Activated T-cell treated with anti-CD3 and anti-CD28 coated beads, Interleukin-2, amount 50 U/mL, for 4 hours (primary cell): ENCODE measurements at regions not wholly inside any gene's neighbourhood (a gene's known extent, or its start where the extent isn't known, plus 50 kb on each side); places are given as distances from the start of the nearest gene placed in this dataset.

Source experiments
- ATAC-seq, 2 donors: fragments of 200-7000 bp; cut with Tn5 transposase; one replicate each; pipeline ENCODE4 v1.10.0; 2021
- DNase-seq: peaks from one replicate; pipeline ENCODE4 v3.0.0-alpha.2; 2020
- H3K27me3 Mint-ChIP-seq: one replicate; pipeline ENCODE4 v1.8.0; 2021; ENCODE audit warnings: low read depth, mixed read lengths
- H3K36me3 Mint-ChIP-seq: one replicate; pipeline ENCODE4 v1.8.0; 2022; ENCODE audit warnings: mixed read lengths; ENCODE audit not compliant: insufficient read depth
- H3K4me1 Mint-ChIP-seq: one replicate; pipeline ENCODE4 v1.8.0; 2021; ENCODE audit warnings: low read depth, mixed read lengths
- H3K4me3 Mint-ChIP-seq: one replicate; pipeline ENCODE4 v1.8.0; 2021; ENCODE audit warnings: mild to moderate bottlenecking, moderate library complexity, mixed read lengths
- H3K9me3 Mint-ChIP-seq: one replicate; pipeline ENCODE4 v1.8.0; 2021; ENCODE audit warnings: mixed read lengths

DNA sequence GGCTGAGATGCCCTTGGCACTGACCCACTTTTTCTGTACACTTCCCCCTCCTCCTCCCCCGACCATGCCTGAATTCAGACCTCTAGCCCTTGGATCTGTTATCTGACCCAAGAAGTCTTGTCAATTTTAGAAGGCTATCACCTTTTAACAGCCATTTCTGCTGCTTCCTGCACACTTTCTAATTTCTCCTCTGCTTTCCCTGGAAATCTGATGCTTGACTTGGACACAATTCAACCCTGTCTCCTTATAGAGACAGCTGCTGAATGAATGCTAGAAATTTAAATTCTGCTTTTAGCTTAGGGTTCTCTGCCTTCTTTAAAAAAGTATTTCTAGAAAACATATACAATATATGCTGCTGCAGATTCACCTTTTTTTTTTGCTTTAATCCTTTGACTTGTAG lies 417.9 kb upstream of the KLF6 start:
- Mint-ChIP-seq H3K36me3 (no peaks in the 10 kb centered on the region), H3K9me3 (no peaks in the 10 kb centered on the region), H3K4me1 (no peaks in the 10 kb centered on the region), H3K4me3 (no peak overlapping the region), H3K27me3 (peaks cover 2% of the 10 kb centered on the region)
- ATAC-seq: no peak
- DNase-seq: no peak

DNA sequence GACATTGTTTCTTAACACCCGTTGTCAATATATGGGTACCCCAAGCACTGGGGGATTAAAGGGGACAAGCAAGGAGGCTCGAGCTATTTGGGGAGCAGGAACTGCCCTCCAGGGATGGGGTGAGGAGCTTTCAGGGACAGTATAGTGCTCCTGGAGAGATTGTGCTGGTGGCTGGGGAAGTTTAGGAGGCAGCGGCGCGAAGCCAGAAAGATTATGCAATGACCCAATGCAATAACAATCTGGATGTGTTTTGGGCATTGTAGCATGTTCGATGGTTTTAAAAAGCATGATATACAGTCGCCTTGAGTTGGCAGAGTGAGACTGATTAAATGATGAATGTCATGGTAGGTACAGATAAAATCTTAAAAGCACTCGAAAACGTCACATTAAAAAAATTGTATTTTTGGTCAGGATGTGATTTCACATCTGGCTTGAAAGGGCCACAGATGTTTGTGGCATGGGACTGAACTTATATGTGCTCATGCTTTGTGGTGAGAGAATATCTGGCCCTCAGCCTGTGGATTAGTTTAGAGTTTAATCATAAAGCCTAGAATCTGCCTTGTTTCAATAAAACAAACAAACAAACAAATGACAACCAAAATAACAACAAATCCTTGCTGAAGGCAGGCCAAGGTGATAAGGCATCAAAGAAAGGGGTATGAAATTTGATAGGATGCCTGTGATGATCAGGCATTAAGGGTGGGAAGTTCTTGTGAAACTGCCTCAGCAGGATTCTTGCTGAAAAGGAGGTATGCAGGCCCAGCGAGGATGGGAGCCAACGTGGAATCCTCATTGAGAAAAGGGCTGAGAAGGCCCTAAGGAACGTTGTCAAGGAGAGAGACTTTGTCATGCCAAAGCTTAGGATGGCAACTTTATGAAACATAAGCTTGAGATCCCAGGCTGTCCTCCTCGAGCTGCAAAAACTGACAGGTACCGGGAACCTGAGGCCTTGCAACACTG lies 417.1 kb upstream of the KLF6 start:
- H3K27me3 Mint-ChIP-seq: no peaks in the 10 kb centered on the region
- no peaks in the 10 kb centered on the region for H3K36me3 Mint-ChIP-seq
- no peak for ATAC-seq
- no peaks in the 10 kb centered on the region for H3K9me3 Mint-ChIP-seq
- H3K4me3 Mint-ChIP-seq: no peak overlapping the region
- DNase-seq: no peak
- peaks cover 4% of the 10 kb centered on the region for H3K4me1 Mint-ChIP-seq

DNA sequence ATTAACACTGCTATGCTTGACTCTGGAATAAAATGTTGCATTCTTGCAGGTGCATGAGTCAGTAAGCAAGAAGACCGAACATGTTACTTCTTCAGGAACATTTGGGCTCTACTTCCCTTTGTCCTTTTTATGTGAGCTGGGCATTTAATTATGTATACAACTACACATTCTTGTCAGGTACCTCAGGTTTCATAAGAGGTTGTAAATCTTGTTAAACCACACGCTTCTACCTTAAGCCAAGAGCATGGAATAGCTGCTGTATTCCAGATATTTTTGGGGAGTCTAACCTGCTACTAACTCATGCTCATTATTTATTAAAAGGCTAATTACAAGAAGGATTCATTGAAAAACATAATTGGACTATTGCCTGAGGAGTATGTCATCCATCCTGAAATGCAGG lies 414.2 kb upstream of the KLF6 start:
- no peak for ATAC-seq
- Mint-ChIP-seq H3K36me3 (no peaks in the 10 kb centered on the region), H3K4me1 (peaks cover 10% of the 10 kb centered on the region), H3K9me3 (no peaks in the 10 kb centered on the region), H3K4me3 (no peak overlapping the region), H3K27me3 (no peaks in the 10 kb centered on the region)
- DNase-seq: no peak

DNA sequence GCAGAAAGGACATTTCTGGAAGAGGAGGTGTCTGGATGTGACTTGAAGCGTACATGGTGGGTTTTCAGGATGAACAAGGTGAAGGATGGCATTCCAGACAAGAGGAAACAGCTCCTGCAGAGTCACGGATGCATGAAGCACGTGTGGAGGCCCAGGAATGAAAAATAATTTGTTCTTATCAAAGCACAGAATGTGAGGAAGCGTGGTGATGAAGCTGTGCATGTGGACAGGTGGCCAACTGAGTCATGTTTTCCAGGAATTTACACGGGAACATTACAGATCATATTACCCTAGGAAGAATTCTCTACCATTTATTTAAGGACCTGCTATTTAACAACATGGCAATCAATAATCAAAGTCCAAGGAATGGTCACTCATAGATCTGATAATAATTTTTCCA lies 413.2 kb upstream of the KLF6 start:
- Mint-ChIP-seq H3K4me3 (no peak overlapping the region), H3K27me3 (no peaks in the 10 kb centered on the region), H3K36me3 (no peaks in the 10 kb centered on the region), H3K9me3 (no peaks in the 10 kb centered on the region), H3K4me1 (peaks cover 10% of the 10 kb centered on the region)
- DNase-seq: no peak
- ATAC-seq: no peak

DNA sequence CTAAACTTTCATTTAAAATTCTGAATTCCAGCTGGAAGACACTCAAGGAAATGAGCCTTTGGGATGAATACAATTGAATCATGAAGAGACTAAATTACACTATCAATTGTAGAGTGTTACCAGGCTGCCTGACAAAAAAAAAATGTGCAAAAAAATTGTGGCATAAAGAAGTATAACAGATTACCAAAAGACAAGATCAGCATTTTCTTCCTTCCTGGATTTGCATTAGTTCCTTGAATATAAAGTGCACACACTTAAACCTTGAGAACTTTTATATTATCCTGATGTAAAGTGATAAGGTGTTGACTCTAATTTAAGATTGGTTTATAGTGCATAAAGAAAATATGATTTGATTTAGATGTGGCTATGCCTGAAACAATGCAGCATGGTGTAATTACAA lies 412.7 kb upstream of the KLF6 start:
- Mint-ChIP-seq H3K4me1 (peaks cover 10% of the 10 kb centered on the region), H3K4me3 (no peak overlapping the region), H3K9me3 (no peaks in the 10 kb centered on the region), H3K27me3 (no peaks in the 10 kb centered on the region), H3K36me3 (no peaks in the 10 kb centered on the region)
- no peak for DNase-seq
- ATAC-seq: no peak

DNA sequence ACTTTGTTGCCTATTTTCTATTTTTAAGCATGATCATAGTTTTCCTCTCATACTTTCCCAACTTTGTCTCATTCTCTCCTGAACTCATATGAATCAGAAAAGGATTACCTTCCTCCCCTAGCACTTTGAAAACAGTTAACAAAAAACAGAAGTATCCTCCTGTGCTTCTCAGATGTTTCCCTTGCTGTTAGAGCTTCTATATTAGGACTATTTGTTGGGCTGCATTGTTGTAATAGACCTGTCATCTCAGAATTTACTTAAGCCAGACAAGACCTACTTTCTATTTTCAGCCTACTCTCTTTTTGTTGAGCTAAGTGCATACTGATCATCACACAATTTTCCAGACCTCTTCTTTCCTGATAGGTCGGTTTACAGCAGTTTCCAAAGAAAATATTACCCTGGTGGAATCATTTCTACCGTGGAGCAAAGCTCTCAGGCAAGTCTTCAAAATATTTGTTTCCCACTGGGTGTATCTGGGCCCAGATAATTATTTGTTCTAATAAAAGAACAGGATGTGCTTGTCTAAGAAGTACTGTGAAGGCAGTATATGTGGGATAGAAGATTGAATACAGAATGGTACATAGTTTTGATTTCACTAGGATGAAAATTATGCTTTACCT lies 411.9 kb upstream of the KLF6 start:
- H3K4me3 Mint-ChIP-seq: no peak overlapping the region
- DNase-seq (no peak), ATAC-seq (no peak)
- H3K27me3 Mint-ChIP-seq: no peaks in the 10 kb centered on the region
- peaks cover 10% of the 10 kb centered on the region for H3K4me1 Mint-ChIP-seq
- no peaks in the 10 kb centered on the region for H3K9me3 Mint-ChIP-seq
- H3K36me3 Mint-ChIP-seq: no peaks in the 10 kb centered on the region

DNA sequence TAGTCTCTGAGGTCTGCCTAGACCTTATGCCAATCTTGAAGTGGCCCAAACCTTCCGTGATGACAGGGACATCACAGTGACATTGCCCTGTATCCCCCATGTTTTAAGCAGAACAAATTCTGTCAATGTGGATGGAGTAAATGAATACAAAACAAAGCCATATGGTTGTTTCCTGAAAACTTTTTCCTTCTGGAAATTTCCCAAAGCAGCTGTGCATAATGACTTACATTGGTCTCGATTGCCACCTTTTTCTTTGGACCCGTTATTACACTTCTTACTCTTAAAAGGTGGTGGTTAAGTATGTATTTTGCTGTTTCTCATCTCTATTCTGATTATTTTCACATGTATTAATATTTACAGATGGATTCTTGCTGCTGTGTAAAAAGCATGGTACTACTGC lies 411.2 kb upstream of the KLF6 start:
- ATAC-seq (no peak), DNase-seq (no peak)
- Mint-ChIP-seq H3K27me3 (no peaks in the 10 kb centered on the region), H3K4me1 (peaks cover 10% of the 10 kb centered on the region), H3K9me3 (no peaks in the 10 kb centered on the region), H3K36me3 (no peaks in the 10 kb centered on the region), H3K4me3 (no peak overlapping the region)

DNA sequence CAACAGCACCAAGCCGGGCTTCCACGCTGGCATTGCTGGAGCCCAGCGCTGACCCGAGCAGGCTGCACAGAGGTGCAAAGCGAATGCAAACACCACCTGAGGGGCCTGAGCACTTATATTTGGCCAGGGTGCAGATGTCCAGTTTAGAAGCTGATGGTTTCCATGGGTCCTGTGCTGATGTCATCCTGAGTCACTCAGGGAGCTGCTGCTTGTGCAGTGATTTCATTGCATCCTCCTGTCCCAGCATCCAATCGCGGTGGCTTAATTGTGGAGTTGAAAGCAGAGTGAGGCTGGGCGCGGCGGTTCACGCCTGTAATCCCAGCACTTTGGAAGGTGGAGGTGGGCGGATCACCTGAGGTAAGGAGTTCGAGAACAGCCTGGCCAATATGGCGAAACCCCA lies 410.2 kb upstream of the KLF6 start:
- no peak overlapping the region for H3K4me3 Mint-ChIP-seq
- DNase-seq (no peak), ATAC-seq (no peak)
- H3K9me3 Mint-ChIP-seq: no peaks in the 10 kb centered on the region
- no peaks in the 10 kb centered on the region for H3K27me3 Mint-ChIP-seq
- H3K36me3 Mint-ChIP-seq: no peaks in the 10 kb centered on the region
- peaks cover 10% of the 10 kb centered on the region for H3K4me1 Mint-ChIP-seq

DNA sequence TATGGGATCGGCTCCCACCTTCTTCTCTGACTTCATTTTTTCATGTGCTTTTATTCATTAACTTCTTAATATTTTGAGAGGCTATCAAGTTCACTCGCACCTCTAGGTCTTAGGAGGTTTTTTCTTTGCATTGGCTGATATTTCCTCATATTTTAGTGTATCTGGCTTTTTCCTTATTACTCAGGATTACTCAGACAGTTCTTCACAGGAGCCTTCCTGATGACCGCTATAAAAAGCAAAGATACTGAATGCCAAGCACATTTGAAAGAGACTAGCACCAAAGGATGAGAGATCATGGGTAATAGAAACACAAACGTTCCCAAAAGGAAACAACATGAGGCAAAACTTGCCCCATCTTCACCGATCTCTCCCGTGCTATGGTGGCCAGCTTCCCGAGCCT lies 409.2 kb upstream of the KLF6 start:
- ATAC-seq (no peak), DNase-seq (no peak)
- no peaks in the 10 kb centered on the region for H3K36me3 Mint-ChIP-seq
- H3K4me1 Mint-ChIP-seq: peaks cover 10% of the 10 kb centered on the region
- H3K27me3 Mint-ChIP-seq: no peaks in the 10 kb centered on the region
- H3K9me3 Mint-ChIP-seq: no peaks in the 10 kb centered on the region
- H3K4me3 Mint-ChIP-seq: no peak overlapping the region

DNA sequence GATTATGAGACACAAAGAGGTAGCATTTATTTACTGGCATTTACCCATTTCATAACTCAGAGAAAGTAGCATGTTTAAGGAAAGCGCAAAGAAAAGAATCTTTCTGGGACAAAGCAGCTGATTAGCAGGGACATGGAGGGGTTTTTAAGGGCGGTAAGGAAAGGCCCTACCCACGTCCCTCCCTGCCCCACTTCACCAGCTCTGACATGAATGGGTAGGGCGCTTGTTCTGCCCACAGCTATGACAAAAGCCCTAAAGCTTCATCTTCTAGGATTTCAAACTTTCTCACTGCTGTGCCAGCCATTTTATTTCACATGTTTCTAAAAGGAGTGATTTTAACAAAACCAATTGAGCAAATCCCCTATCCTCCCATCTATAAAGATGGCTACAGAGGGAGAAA lies 406.9 kb upstream of the KLF6 start:
- ATAC-seq (no peak), DNase-seq (no peak)
- Mint-ChIP-seq H3K4me3 (no peak overlapping the region), H3K27me3 (no peaks in the 10 kb centered on the region), H3K9me3 (no peaks in the 10 kb centered on the region), H3K36me3 (no peaks in the 10 kb centered on the region), H3K4me1 (peaks cover 3% of the 10 kb centered on the region)

DNA sequence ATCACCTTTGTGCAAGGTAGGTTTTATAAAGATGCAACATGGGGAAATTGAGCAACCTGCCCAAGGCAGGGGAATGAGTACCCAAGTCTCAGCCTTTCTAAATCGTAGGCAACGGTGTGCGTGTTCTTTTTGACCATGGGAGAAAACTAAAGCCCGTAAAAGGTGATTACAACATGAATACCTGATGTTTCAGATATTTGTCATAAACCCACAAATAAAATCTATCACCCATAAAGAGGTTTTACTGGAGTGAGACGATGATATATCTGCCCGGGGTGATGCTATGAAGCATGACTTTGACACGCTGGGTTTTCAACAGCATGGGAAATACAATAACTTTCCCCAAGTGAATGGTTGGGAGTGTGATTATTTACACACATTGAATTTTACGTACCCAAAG lies 406.3 kb upstream of the KLF6 start:
- H3K4me1 Mint-ChIP-seq: no peaks in the 10 kb centered on the region
- no peaks in the 10 kb centered on the region for H3K27me3 Mint-ChIP-seq
- ATAC-seq: no peak
- no peaks in the 10 kb centered on the region for H3K36me3 Mint-ChIP-seq
- H3K9me3 Mint-ChIP-seq: no peaks in the 10 kb centered on the region
- no peak overlapping the region for H3K4me3 Mint-ChIP-seq
- no peak for DNase-seq

DNA sequence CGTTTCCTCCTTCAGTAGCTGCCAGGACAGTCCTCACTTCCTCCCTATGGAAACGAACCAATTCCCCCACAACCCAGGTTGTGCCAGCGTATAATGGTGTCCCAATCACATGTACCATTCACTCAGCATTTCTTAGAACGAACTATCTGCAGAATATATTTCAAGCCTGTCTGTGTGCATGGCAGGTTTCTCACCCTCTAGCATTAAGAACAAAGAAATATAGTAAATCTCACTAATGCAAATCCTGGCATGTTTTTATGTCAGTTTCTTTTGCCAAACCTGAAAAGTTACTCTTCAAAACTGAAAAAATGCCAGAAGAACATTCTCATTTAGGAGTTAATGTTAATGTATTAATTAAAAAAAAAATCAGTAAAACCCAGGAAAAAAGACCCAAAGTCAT lies 405.9 kb upstream of the KLF6 start:
- H3K27me3 Mint-ChIP-seq: no peaks in the 10 kb centered on the region
- no peaks in the 10 kb centered on the region for H3K9me3 Mint-ChIP-seq
- DNase-seq (no peak), ATAC-seq (no peak)
- no peaks in the 10 kb centered on the region for H3K4me1 Mint-ChIP-seq
- no peak overlapping the region for H3K4me3 Mint-ChIP-seq
- H3K36me3 Mint-ChIP-seq: no peaks in the 10 kb centered on the region

DNA sequence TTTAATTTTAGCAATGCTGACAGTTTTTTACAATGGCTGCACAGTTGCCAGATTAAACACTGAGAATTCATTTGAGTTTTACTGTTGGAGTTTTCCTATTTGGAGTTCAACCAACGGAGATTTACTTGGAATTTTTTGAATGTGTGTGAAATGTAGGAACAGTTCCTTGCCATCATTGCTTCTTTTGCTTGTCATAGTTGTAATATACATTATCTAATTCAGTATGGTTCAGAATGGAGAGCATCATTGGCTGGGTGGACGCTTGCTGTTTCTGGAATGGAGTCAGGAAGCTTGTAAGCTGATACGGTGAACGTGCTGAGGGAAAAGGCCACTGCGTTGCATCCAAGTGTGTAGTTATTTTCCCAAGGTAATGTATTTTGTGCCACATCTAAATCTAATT lies 404.3 kb upstream of the KLF6 start:
- Mint-ChIP-seq H3K27me3 (no peaks in the 10 kb centered on the region), H3K4me1 (no peaks in the 10 kb centered on the region), H3K4me3 (no peak overlapping the region), H3K9me3 (no peaks in the 10 kb centered on the region), H3K36me3 (no peaks in the 10 kb centered on the region)
- DNase-seq: no peak
- no peak for ATAC-seq

DNA sequence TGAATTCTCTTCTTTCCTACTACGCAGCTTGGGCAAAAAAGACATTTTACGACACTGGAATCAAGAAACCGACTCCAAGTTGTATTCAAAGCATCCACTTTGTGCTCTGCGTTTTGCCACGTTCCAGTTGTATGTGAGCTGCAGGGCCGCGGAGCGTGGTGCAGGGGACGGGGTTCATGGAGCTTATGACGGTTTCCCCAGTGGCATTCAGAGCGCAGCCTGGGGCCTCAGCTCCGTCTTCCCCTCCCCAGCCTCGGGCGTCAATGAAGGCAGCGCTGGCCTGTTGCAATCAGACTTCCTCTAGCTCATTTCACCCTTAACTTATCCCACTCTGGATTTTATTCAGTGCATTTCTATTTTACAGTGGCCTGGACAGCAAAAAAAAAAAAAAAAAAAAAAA lies 403.4 kb upstream of the KLF6 start:
- Mint-ChIP-seq H3K27me3 (no peaks in the 10 kb centered on the region), H3K4me1 (no peaks in the 10 kb centered on the region)
- no peak for ATAC-seq

DNA sequence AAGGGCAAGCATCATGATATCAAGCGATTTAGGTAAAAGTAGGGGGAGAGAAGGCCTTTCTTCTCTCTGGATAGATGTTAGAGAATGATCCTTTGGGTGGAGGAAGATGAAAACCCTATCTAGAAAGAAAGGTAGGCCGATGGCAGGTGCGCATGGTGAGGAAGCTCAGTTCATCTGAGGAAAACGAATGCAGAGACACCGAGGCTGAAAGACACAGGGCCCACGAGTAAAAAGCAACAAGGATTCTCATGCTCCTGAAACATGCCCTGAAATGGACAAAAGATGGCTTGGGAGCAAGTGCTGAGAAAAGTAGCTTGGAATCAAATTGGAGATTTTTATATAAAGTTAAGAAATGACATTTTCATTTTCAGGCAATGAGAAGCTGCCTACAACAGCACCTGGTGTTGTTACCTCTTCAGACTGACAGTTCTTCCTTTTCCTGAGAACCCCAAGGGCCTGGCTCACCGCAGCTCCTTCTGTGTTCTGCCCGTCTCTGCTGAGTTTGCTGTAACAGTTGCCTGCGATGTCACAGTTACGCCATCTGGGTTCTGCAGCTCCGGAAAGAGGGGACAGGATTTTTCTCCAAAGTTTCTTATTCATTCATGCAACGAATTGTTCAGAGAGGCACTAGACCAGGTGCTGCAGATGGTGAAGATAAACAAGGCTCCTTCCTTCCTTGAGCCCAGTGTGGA lies 402.0 kb upstream of the KLF6 start:
- no peaks in the 10 kb centered on the region for H3K27me3 Mint-ChIP-seq
- no peak overlapping the region for H3K4me3 Mint-ChIP-seq
- peaks cover 1% of the 10 kb centered on the region for H3K4me1 Mint-ChIP-seq
- H3K9me3 Mint-ChIP-seq: no peaks in the 10 kb centered on the region
- no peak for ATAC-seq
- no peak for DNase-seq
- H3K36me3 Mint-ChIP-seq: no peaks in the 10 kb centered on the region

More for the DNA sequence above, 403.4 kb upstream of the KLF6 start:
- H3K36me3 Mint-ChIP-seq: no peaks in the 10 kb centered on the region
- no peak for DNase-seq
- H3K9me3 Mint-ChIP-seq: no peaks in the 10 kb centered on the region
- no peak overlapping the region for H3K4me3 Mint-ChIP-seq
